ENCODE measurements at regions not wholly inside any gene's neighbourhood (a gene's known extent, or its start where the extent isn't known, plus 50 kb on each side); places are given as distances from the start of the nearest gene placed in this dataset.
"Not testable (repeated sequence)": the region's sequence is repeated elsewhere in the genome, so short reads cannot be mapped to it uniquely, and the experiment has no call there.

- no peak for DNase-seq (ENCODE audit: low read depth in 2 of 2)
These were observed 476.3 kb upstream of the CADM1 start for GRCh38 chr11:115980337-115981103.

GRCh38 chr11:115974703-115975102 lies 470.5 kb upstream of the CADM1 start:
- no peak for DNase-seq (ENCODE audit: low read depth in 2 of 2)

GRCh38 chr11:115967203-115967602 lies 463.0 kb upstream of the CADM1 start:
- not testable (repeated sequence) for DNase-seq (ENCODE audit: low read depth in 2 of 2)

- no peak for DNase-seq (ENCODE audit: low read depth in 2 of 2)
These were observed 461.7 kb upstream of the CADM1 start for GRCh38 chr11:115965767-115966504.

- no peak for DNase-seq (ENCODE audit: low read depth in 2 of 2)
These were observed 459.9 kb upstream of the CADM1 start for GRCh38 chr11:115964091-115964490.

- no peak for DNase-seq (ENCODE audit: low read depth in 2 of 2)
These were observed 458.9 kb upstream of the CADM1 start for GRCh38 chr11:115963156-115963555.

- DNase-seq (ENCODE audit: low read depth in 2 of 2): no peak
These were observed 457.2 kb upstream of the CADM1 start for GRCh38 chr11:115961159-115962003.

GRCh38 chr11:115959081-115959486 lies 454.9 kb upstream of the CADM1 start:
- DNase-seq (ENCODE audit: low read depth in 2 of 2): no peak

- no peak for DNase-seq (ENCODE audit: low read depth in 2 of 2)
These were observed 454.1 kb upstream of the CADM1 start for GRCh38 chr11:115958089-115959000.

- DNase-seq (ENCODE audit: low read depth in 2 of 2): no peak
These were observed 451.6 kb upstream of the CADM1 start for GRCh38 chr11:115955803-115956202.

GRCh38 chr11:115950660-115951059 lies 446.4 kb upstream of the CADM1 start:
- DNase-seq (ENCODE audit: low read depth in 2 of 2): no peak

GRCh38 chr11:115944596-115944995 lies 440.4 kb upstream of the CADM1 start:
- DNase-seq (ENCODE audit: low read depth in 2 of 2): no peak

- DNase-seq (ENCODE audit: low read depth in 2 of 2): no peak
These were observed 437.8 kb upstream of the CADM1 start for GRCh38 chr11:115942011-115942410.

- DNase-seq (ENCODE audit: low read depth in 2 of 2): no peak
These were observed 437.3 kb upstream of the CADM1 start for GRCh38 chr11:115941481-115941993.

GRCh38 chr11:115941044-115941443 lies 436.8 kb upstream of the CADM1 start:
- no peak for DNase-seq (ENCODE audit: low read depth in 2 of 2)

- DNase-seq (ENCODE audit: low read depth in 2 of 2): no peak
These were observed 435.7 kb upstream of the CADM1 start for GRCh38 chr11:115939731-115940421.

- no peak for DNase-seq (ENCODE audit: low read depth in 2 of 2)
These were observed 435.0 kb upstream of the CADM1 start for GRCh38 chr11:115939104-115939730.

GRCh38 chr11:115933564-115933963 lies 429.3 kb upstream of the CADM1 start:
- no peak for DNase-seq (ENCODE audit: low read depth in 2 of 2)

GRCh38 chr11:115931548-115932083 lies 427.4 kb upstream of the CADM1 start:
- DNase-seq (ENCODE audit: low read depth in 2 of 2): no peak

Data from stimulated activated CD4-positive, alpha-beta T cell treated with anti-CD3 and anti-CD28 coated beads, Interleukin-4, amount 100 ng/mL, for 48 hours (primary cell).